Mammary epithelial cell (primary cell): ENCODE measurements at regions not wholly inside any gene's neighbourhood (a gene's known extent, or its start where the extent isn't known, plus 50 kb on each side); places are given as distances from the start of the nearest gene placed in this dataset.

Source experiments
- CTCF ChIP-seq, 2 donors: IDR thresholded peaks in 1 of 2; conservative IDR thresholded peaks in 1 of 2; 2 replicates each; pipeline ENCODE4 v1.5.1; 2011 to 2012; ENCODE audit warnings: inconsistent platforms in 2 of 2, low read length in 2 of 2, mild to moderate bottlenecking in 2 of 2, control low read depth in 1 of 2, low read depth in 1 of 2; ENCODE audit not compliant: insufficient read depth in 1 of 2; ENCODE audit errors: extremely low read depth in 1 of 2
- EZH2 ChIP-seq: IDR thresholded peaks from 2 replicates; pipeline ENCODE4 v1.6.1; 2012; ENCODE audit warnings: low read length, inconsistent platforms, borderline replicate concordance

GRCh38 chr4:14318671-14319070 lies 683.6 kb upstream of the CPEB2 start:
- TF ChIP-seq CTCF (conservative IDR thresholded peaks at IDR 0.05 in 1 of 2, IDR thresholded peaks at IDR 0.05 in 1 of 2; ENCODE audit: extremely low read depth in 1 of 2, insufficient read depth in 1 of 2, low read depth in 1 of 2, low read length in 2 of 2) = no peak
- no peak for TF ChIP-seq EZH2
